ENCODE measurements at regions not wholly inside any gene's neighbourhood (a gene's known extent, or its start where the extent isn't known, plus 50 kb on each side); places are given as distances from the start of the nearest gene placed in this dataset.

DNA sequence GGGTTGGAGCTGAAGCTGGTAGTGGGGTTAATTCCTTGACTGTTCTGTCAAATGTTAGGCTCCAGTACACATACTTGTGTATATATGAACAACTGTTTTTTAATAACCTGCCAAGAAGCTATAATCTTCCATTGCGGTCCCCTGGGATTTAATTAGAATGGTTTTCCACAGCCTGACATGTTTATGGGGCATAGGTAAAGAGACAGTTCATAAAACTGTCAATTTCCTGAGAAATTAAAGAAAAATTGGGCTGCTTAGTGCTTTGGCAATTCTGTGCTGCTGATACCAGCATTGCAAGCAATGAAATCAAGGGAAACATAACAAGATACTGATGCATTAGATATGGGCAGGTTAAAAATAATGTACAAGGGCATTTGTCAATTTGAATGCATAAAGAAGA lies 314.1 kb upstream of the SLC35B3 start:
- H3K9ac ChIP-seq (ENCODE audit: low read depth in 1 of 2, low read length in 2 of 2): no peak overlapping the region
- no peaks in the 10 kb centered on the region for H3K9me3 ChIP-seq (ENCODE audit: control insufficient read depth in 4 of 4, low read length in 3 of 4)
- DNase-seq (ENCODE audit: low spot score): no peak
- H3K4me1 ChIP-seq (ENCODE audit: control insufficient read depth in 4 of 4, insufficient read depth in 4 of 4, low read length in 3 of 4): no peaks in the 10 kb centered on the region
- 84% methylated on average over 1 of the region's 1 CpG for WGBS
- H3K27me3 ChIP-seq (ENCODE audit: control insufficient read depth in 4 of 4, insufficient read depth in 4 of 4, low read length in 3 of 4): no peaks in the 10 kb centered on the region
- no peaks in the 10 kb centered on the region for H3K36me3 ChIP-seq (ENCODE audit: control insufficient read depth in 4 of 4, insufficient read depth in 3 of 4, low read depth in 1 of 4, low read length in 3 of 4)
- TF ChIP-seq MAX (IDR thresholded peaks at IDR 0.05) (no peak), FOXA1 (IDR thresholded peaks at IDR 0.05) (no peak), FOXA2 (IDR thresholded peaks at IDR 0.05) (no peak), RAD21 (IDR thresholded peaks at IDR 0.05) (no peak)
- H3K27ac ChIP-seq (ENCODE audit: low read depth in 1 of 2, low read length in 2 of 2): no peak overlapping the region
- no peak overlapping the region for H3K4me3 ChIP-seq (ENCODE audit: low read depth in 1 of 3, low read length in 3 of 3)

- Histone ChIP-seq H3K27ac (ENCODE audit: low read depth in 1 of 2, low read length in 2 of 2) (peak overlapping the region in 1 of 2 donors; percentile 63), H3K4me3 (ENCODE audit: low read depth in 1 of 3, low read length in 3 of 3) (peak overlapping the region; percentile 34 to 66 (median 56)), H3K27me3 (ENCODE audit: control insufficient read depth in 4 of 4, insufficient read depth in 4 of 4, low read length in 3 of 4) (no peaks in the 10 kb centered on the region), H3K9ac (ENCODE audit: low read depth in 1 of 2, low read length in 2 of 2) (peak overlapping the region in 1 of 2 donors; percentile 92), H3K36me3 (ENCODE audit: control insufficient read depth in 4 of 4, insufficient read depth in 3 of 4, low read depth in 1 of 4, low read length in 3 of 4) (no peaks in the 10 kb centered on the region), H3K4me1 (ENCODE audit: control insufficient read depth in 4 of 4, insufficient read depth in 4 of 4, low read length in 3 of 4) (peaks cover 0 to 2% (median 0%) of the 10 kb centered on the region in 4 donors), H3K9me3 (ENCODE audit: control insufficient read depth in 4 of 4, low read length in 3 of 4) (no peaks in the 10 kb centered on the region)
- DNase-seq (ENCODE audit: low spot score): no peak
- WGBS: 34% methylated on average over 5 of the region's 5 CpGs
- no peak for TF ChIP-seq SP1 (IDR thresholded peaks at IDR 0.05)
- TF ChIP-seq CTCF (IDR thresholded peaks at IDR 0.05; ENCODE audit: low read depth, low read length, missing input control): no peak
- TF ChIP-seq ZBTB33 (IDR thresholded peaks at IDR 0.05): no peak
- no peak for TF ChIP-seq TAF1 (conservative IDR thresholded peaks at IDR 0.05)
- TF ChIP-seq HNF4G (IDR thresholded peaks at IDR 0.05): no peak
- peak; percentile 61 to 71 for TF ChIP-seq RAD21 (IDR thresholded peaks at IDR 0.05)
- TF ChIP-seq, protein P1, sequence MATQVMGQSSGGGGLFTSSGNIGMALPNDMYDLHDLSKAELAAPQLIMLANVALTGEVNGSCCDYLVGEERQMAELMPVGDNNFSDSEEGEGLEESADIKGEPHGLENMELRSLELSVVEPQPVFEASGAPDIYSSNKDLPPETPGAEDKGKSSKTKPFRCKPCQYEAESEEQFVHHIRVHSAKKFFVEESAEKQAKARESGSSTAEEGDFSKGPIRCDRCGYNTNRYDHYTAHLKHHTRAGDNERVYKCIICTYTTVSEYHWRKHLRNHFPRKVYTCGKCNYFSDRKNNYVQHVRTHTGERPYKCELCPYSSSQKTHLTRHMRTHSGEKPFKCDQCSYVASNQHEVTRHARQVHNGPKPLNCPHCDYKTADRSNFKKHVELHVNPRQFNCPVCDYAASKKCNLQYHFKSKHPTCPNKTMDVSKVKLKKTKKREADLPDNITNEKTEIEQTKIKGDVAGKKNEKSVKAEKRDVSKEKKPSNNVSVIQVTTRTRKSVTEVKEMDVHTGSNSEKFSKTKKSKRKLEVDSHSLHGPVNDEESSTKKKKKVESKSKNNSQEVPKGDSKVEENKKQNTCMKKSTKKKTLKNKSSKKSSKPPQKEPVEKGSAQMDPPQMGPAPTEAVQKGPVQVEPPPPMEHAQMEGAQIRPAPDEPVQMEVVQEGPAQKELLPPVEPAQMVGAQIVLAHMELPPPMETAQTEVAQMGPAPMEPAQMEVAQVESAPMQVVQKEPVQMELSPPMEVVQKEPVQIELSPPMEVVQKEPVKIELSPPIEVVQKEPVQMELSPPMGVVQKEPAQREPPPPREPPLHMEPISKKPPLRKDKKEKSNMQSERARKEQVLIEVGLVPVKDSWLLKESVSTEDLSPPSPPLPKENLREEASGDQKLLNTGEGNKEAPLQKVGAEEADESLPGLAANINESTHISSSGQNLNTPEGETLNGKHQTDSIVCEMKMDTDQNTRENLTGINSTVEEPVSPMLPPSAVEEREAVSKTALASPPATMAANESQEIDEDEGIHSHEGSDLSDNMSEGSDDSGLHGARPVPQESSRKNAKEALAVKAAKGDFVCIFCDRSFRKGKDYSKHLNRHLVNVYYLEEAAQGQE (IDR thresholded peaks at IDR 0.05): no peak
- no peak for TF ChIP-seq JUND (IDR thresholded peaks at IDR 0.05)
- peak; percentile 24 for TF ChIP-seq YY1 (IDR thresholded peaks at IDR 0.05)
- TF ChIP-seq GABPA (IDR thresholded peaks at IDR 0.05 in 1 of 2, conservative IDR thresholded peaks at IDR 0.05 in 1 of 2): peak in 1 of 2 donors; percentile 26
Observed at GRCh38 chr6:8743170-8743745, 307.9 kb upstream of the SLC35B3 start.

Measured in liver (tissue), 8 donors.